ENCODE measurements at regions not wholly inside any gene's neighbourhood (a gene's known extent, or its start where the extent isn't known, plus 50 kb on each side); places are given as distances from the start of the nearest gene placed in this dataset.

GRCh38 chr5:28483327-28484025 lies 1445.1 kb upstream of the CDH9 start:
- ATAC-seq (no peak), DNase-seq (no peak)
- Histone ChIP-seq H3K27ac (ENCODE audit: low read length) (no peak overlapping the region), H3K36me3 (ENCODE audit: control insufficient read depth, insufficient read depth, low read length) (no peaks in the 10 kb centered on the region), H3K9me3 (ENCODE audit: control insufficient read depth, insufficient read depth, low read length) (peaks cover 7% of the 10 kb centered on the region), H3K4me1 (ENCODE audit: control insufficient read depth, insufficient read depth, low read length) (no peaks in the 10 kb centered on the region), H3K4me3 (ENCODE audit: low read length) (no peak overlapping the region), H3K27me3 (ENCODE audit: control insufficient read depth, insufficient read depth, low read length) (no peaks in the 10 kb centered on the region)
- 92% methylated on average over 20 of the region's 21 CpGs for WGBS (ENCODE audit: insufficient coverage)
- intact Hi-C loops (cut with micrococcal nuclease) = no loop called here
- Mint-ChIP-seq H3K27ac (no peak overlapping the region), H3K27me3 (ENCODE audit: low read depth in 2 of 2) (no peaks in the 10 kb centered on the region), H3K4me1 (no peaks in the 10 kb centered on the region), H3K36me3 (no peaks in the 10 kb centered on the region), H3K9me3 (peaks cover 7 to 15% of the 10 kb centered on the region in 2 donors), H3K4me3 (no peak overlapping the region)
- TF ChIP-seq CTCF (IDR thresholded peaks at IDR 0.05) = no peak

GRCh38 chr5:28473531-28474107 lies 1435.2 kb upstream of the CDH9 start:
- 92% methylated on average over 1 of the region's 4 CpGs for WGBS (ENCODE audit: insufficient coverage)
- no peaks in the 10 kb centered on the region for H3K27me3 Mint-ChIP-seq (ENCODE audit: low read depth in 2 of 2)
- Histone ChIP-seq H3K9me3 (ENCODE audit: control insufficient read depth, insufficient read depth, low read length) (no peaks in the 10 kb centered on the region), H3K27me3 (ENCODE audit: control insufficient read depth, insufficient read depth, low read length) (no peaks in the 10 kb centered on the region), H3K4me3 (ENCODE audit: low read length) (no peak overlapping the region), H3K27ac (ENCODE audit: low read length) (no peak overlapping the region), H3K36me3 (ENCODE audit: control insufficient read depth, insufficient read depth, low read length) (no peaks in the 10 kb centered on the region), H3K4me1 (ENCODE audit: control insufficient read depth, insufficient read depth, low read length) (no peaks in the 10 kb centered on the region)
- H3K27ac Mint-ChIP-seq = no peak overlapping the region
- H3K4me1 Mint-ChIP-seq = no peaks in the 10 kb centered on the region
- intact Hi-C loops (cut with micrococcal nuclease) = no loop called here
- TF ChIP-seq CTCF (IDR thresholded peaks at IDR 0.05) = no peak
- peaks cover 4% of the 10 kb centered on the region for H3K36me3 Mint-ChIP-seq
- DNase-seq = no peak
- peaks cover 12 to 37% of the 10 kb centered on the region in 2 donors for H3K9me3 Mint-ChIP-seq
- no peak overlapping the region for H3K4me3 Mint-ChIP-seq
- ATAC-seq = no peak

GRCh38 chr5:28468166-28468565 lies 1429.8 kb upstream of the CDH9 start:
- Mint-ChIP-seq H3K27me3 (ENCODE audit: low read depth in 2 of 2) (no peaks in the 10 kb centered on the region), H3K27ac (no peak overlapping the region), H3K4me3 (no peak overlapping the region), H3K36me3 (peaks cover under 1% of the 10 kb centered on the region), H3K9me3 (peaks cover 10 to 37% of the 10 kb centered on the region in 2 donors), H3K4me1 (no peaks in the 10 kb centered on the region)
- Histone ChIP-seq H3K9me3 (ENCODE audit: control insufficient read depth, insufficient read depth, low read length) (no peaks in the 10 kb centered on the region), H3K27ac (ENCODE audit: low read length) (no peak overlapping the region), H3K4me3 (ENCODE audit: low read length) (no peak overlapping the region), H3K27me3 (ENCODE audit: control insufficient read depth, insufficient read depth, low read length) (no peaks in the 10 kb centered on the region), H3K36me3 (ENCODE audit: control insufficient read depth, insufficient read depth, low read length) (no peaks in the 10 kb centered on the region), H3K4me1 (ENCODE audit: control insufficient read depth, insufficient read depth, low read length) (no peaks in the 10 kb centered on the region)
- intact Hi-C loops (cut with micrococcal nuclease) = no loop called here
- no peak for DNase-seq
- ATAC-seq = no peak
- TF ChIP-seq CTCF (IDR thresholded peaks at IDR 0.05) = no peak
- 0% methylated on average over 3 of the region's 3 CpGs for WGBS (ENCODE audit: insufficient coverage)

- intact Hi-C loops (cut with micrococcal nuclease) = no loop called here
- Mint-ChIP-seq H3K4me3 (no peak overlapping the region), H3K27ac (no peak overlapping the region), H3K4me1 (no peaks in the 10 kb centered on the region), H3K9me3 (peaks cover 15 to 20% of the 10 kb centered on the region in 2 donors), H3K36me3 (no peaks in the 10 kb centered on the region), H3K27me3 (ENCODE audit: low read depth in 2 of 2) (no peaks in the 10 kb centered on the region)
- H3K27ac ChIP-seq (ENCODE audit: low read length) = no peak overlapping the region
- ATAC-seq = no peak
- no peak overlapping the region for H3K4me3 ChIP-seq (ENCODE audit: low read length)
- no peak for DNase-seq
- 100% methylated on average over 1 of the region's 4 CpGs for WGBS (ENCODE audit: insufficient coverage)
- TF ChIP-seq CTCF (IDR thresholded peaks at IDR 0.05) = no peak
- H3K36me3 ChIP-seq (ENCODE audit: control insufficient read depth, insufficient read depth, low read length) = no peaks in the 10 kb centered on the region
- no peaks in the 10 kb centered on the region for H3K9me3 ChIP-seq (ENCODE audit: control insufficient read depth, insufficient read depth, low read length)
- no peaks in the 10 kb centered on the region for H3K4me1 ChIP-seq (ENCODE audit: control insufficient read depth, insufficient read depth, low read length)
- no peaks in the 10 kb centered on the region for H3K27me3 ChIP-seq (ENCODE audit: control insufficient read depth, insufficient read depth, low read length)
These were observed 1425.3 kb upstream of the CDH9 start for GRCh38 chr5:28463728-28464127.
